ENCODE measurements at regions not wholly inside any gene's neighbourhood (a gene's known extent, or its start where the extent isn't known, plus 50 kb on each side); places are given as distances from the start of the nearest gene placed in this dataset.

GRCh38 chr20:11242320-11242719 is 568.5 kb upstream of the JAG1 start:
- DNase-seq (ENCODE audit: low spot score): no peak

GRCh38 chr20:11245431-11245830 is 571.6 kb upstream of the JAG1 start:
- TF ChIP-seq, protein P1, sequence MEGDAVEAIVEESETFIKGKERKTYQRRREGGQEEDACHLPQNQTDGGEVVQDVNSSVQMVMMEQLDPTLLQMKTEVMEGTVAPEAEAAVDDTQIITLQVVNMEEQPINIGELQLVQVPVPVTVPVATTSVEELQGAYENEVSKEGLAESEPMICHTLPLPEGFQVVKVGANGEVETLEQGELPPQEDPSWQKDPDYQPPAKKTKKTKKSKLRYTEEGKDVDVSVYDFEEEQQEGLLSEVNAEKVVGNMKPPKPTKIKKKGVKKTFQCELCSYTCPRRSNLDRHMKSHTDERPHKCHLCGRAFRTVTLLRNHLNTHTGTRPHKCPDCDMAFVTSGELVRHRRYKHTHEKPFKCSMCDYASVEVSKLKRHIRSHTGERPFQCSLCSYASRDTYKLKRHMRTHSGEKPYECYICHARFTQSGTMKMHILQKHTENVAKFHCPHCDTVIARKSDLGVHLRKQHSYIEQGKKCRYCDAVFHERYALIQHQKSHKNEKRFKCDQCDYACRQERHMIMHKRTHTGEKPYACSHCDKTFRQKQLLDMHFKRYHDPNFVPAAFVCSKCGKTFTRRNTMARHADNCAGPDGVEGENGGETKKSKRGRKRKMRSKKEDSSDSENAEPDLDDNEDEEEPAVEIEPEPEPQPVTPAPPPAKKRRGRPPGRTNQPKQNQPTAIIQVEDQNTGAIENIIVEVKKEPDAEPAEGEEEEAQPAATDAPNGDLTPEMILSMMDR (IDR thresholded peaks at IDR 0.05; ENCODE audit: poor library complexity, severe bottlenecking): no peak
- DNase-seq (ENCODE audit: low spot score) (no peak), ATAC-seq (ENCODE audit: low read depth) (no peak)
- Histone ChIP-seq H3K4me1 (ENCODE audit: insufficient read depth, poor library complexity, severe bottlenecking) (no peaks in the 10 kb centered on the region), H3K36me3 (ENCODE audit: low read depth) (no peaks in the 10 kb centered on the region), H3K4me3 (ENCODE audit: severe bottlenecking) (no peak overlapping the region), H3K27me3 (ENCODE audit: insufficient read depth, poor library complexity, severe bottlenecking) (no peaks in the 10 kb centered on the region), H3K9me3 (ENCODE audit: severe bottlenecking) (no peaks in the 10 kb centered on the region), H3K27ac (ENCODE audit: poor library complexity, severe bottlenecking) (no peak overlapping the region)

More at GRCh38 chr20:11242320-11242719, 568.5 kb upstream of the JAG1 start:
- ATAC-seq (ENCODE audit: low read depth): no peak
- no peaks in the 10 kb centered on the region for H3K4me1 ChIP-seq (ENCODE audit: insufficient read depth, poor library complexity, severe bottlenecking)
- TF ChIP-seq, protein P1 (IDR thresholded peaks at IDR 0.05; ENCODE audit: poor library complexity, severe bottlenecking): no peak
- H3K9me3 ChIP-seq (ENCODE audit: severe bottlenecking): no peaks in the 10 kb centered on the region
- no peaks in the 10 kb centered on the region for H3K27me3 ChIP-seq (ENCODE audit: insufficient read depth, poor library complexity, severe bottlenecking)
- H3K4me3 ChIP-seq (ENCODE audit: severe bottlenecking): no peak overlapping the region
- no peaks in the 10 kb centered on the region for H3K36me3 ChIP-seq (ENCODE audit: low read depth)
- no peak overlapping the region for H3K27ac ChIP-seq (ENCODE audit: poor library complexity, severe bottlenecking)

DNA sequence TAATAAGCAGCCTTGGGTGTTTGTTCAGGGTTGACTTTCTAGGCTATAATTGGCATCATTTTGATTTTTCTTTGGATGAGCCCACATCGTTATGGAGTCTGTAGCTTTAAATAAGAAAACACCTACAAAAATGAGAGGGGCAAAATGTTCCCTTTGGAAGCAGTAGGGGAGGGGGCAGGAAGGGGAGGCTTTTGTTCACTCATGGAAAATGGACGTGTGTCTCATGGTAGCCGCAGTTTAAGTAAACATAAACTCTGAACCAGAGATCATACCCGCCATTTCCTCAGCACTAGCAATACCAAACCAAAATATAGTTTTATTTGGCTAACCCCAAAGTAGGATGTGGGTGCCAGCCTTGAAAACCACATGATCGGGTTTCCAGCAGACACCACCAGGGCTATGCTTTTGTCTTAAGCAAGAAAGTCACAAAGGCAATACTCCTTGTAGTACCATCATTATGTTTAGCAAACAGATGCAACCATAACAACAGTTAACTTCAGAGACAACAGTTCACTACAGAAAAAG is 572.5 kb upstream of the JAG1 start:
- Histone ChIP-seq H3K9me3 (ENCODE audit: severe bottlenecking) (no peaks in the 10 kb centered on the region), H3K27ac (ENCODE audit: poor library complexity, severe bottlenecking) (no peak overlapping the region), H3K4me3 (ENCODE audit: severe bottlenecking) (no peak overlapping the region), H3K27me3 (ENCODE audit: insufficient read depth, poor library complexity, severe bottlenecking) (no peaks in the 10 kb centered on the region), H3K36me3 (ENCODE audit: low read depth) (no peaks in the 10 kb centered on the region), H3K4me1 (ENCODE audit: insufficient read depth, poor library complexity, severe bottlenecking) (no peaks in the 10 kb centered on the region)
- TF ChIP-seq, protein P1 (IDR thresholded peaks at IDR 0.05; ENCODE audit: poor library complexity, severe bottlenecking): no peak
- DNase-seq (ENCODE audit: low spot score) (no peak), ATAC-seq (ENCODE audit: low read depth) (no peak)

GRCh38 chr20:11247046-11248010 is 573.5 kb upstream of the JAG1 start:
- H3K27me3 ChIP-seq (ENCODE audit: insufficient read depth, poor library complexity, severe bottlenecking): no peaks in the 10 kb centered on the region
- H3K4me1 ChIP-seq (ENCODE audit: insufficient read depth, poor library complexity, severe bottlenecking): no peaks in the 10 kb centered on the region
- TF ChIP-seq, protein P1 (IDR thresholded peaks at IDR 0.05; ENCODE audit: poor library complexity, severe bottlenecking): no peak
- DNase-seq (ENCODE audit: low spot score): no peak
- no peak for ATAC-seq (ENCODE audit: low read depth)
- H3K27ac ChIP-seq (ENCODE audit: poor library complexity, severe bottlenecking): no peak overlapping the region
- H3K36me3 ChIP-seq (ENCODE audit: low read depth): no peaks in the 10 kb centered on the region
- no peak overlapping the region for H3K4me3 ChIP-seq (ENCODE audit: severe bottlenecking)
- H3K9me3 ChIP-seq (ENCODE audit: severe bottlenecking): no peaks in the 10 kb centered on the region

DNA sequence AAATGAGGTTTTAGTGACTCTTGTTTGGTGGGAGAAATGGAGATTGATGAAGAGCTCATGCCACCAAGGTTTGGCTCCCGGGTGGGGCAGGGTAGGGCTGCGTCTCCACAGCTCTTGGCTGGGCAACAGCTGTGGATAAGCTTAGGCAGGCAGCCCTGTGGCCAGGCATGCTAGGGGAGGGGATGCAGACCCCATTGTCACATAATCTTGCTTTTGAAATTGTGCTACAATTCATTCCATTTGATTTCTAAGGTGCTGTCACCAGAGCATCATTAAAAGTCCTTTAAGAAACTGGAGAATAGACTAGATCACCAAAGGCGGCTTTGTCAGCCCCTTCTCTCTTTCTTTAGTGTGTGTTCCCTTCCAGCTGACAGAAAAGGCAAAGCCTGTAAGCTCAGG is 574.2 kb upstream of the JAG1 start:
- no peak for DNase-seq (ENCODE audit: low spot score)
- no peaks in the 10 kb centered on the region for H3K4me1 ChIP-seq (ENCODE audit: insufficient read depth, poor library complexity, severe bottlenecking)
- H3K27me3 ChIP-seq (ENCODE audit: insufficient read depth, poor library complexity, severe bottlenecking): no peaks in the 10 kb centered on the region
- H3K27ac ChIP-seq (ENCODE audit: poor library complexity, severe bottlenecking): no peak overlapping the region
- TF ChIP-seq, protein P1 (IDR thresholded peaks at IDR 0.05; ENCODE audit: poor library complexity, severe bottlenecking): no peak
- H3K36me3 ChIP-seq (ENCODE audit: low read depth): no peaks in the 10 kb centered on the region
- ATAC-seq (ENCODE audit: low read depth): no peak
- H3K9me3 ChIP-seq (ENCODE audit: severe bottlenecking): no peaks in the 10 kb centered on the region
- no peak overlapping the region for H3K4me3 ChIP-seq (ENCODE audit: severe bottlenecking)

All from RWPE2 (cell line).